ENCODE measurements at regions not wholly inside any gene's neighbourhood (a gene's known extent, or its start where the extent isn't known, plus 50 kb on each side); places are given as distances from the start of the nearest gene placed in this dataset.

GRCh38 chr12:75908961-75909605 is 122.5 kb downstream of the PHLDA1 start:
- H3K27ac ChIP-seq (ENCODE audit: low read depth, low read length), result no peak overlapping the region
- no peak overlapping the region for H3K4me3 ChIP-seq (ENCODE audit: low read depth in 1 of 5, low read length in 5 of 5)
- H3K9ac ChIP-seq (ENCODE audit: low read length in 5 of 5), result no peak overlapping the region
- H3K4me1 ChIP-seq (ENCODE audit: control insufficient read depth in 5 of 5, insufficient read depth in 5 of 5, low read length in 5 of 5), result peaks cover 4 to 21% (median 17%) of the 10 kb centered on the region in 5 donors
- H3K36me3 ChIP-seq (ENCODE audit: control insufficient read depth in 5 of 5, insufficient read depth in 5 of 5, low read length in 5 of 5), result no peaks in the 10 kb centered on the region
- H3K27me3 ChIP-seq (ENCODE audit: control insufficient read depth in 5 of 5, insufficient read depth in 4 of 5, low read length in 5 of 5), result no peaks in the 10 kb centered on the region
- H3K9me3 ChIP-seq (ENCODE audit: control insufficient read depth in 5 of 5, low read length in 5 of 5), result no peaks in the 10 kb centered on the region

GRCh38 chr12:75905922-75906321 is 125.7 kb downstream of the PHLDA1 start:
- Histone ChIP-seq H3K9ac (ENCODE audit: low read length in 5 of 5) (no peak overlapping the region), H3K27ac (ENCODE audit: low read depth, low read length) (no peak overlapping the region), H3K27me3 (ENCODE audit: control insufficient read depth in 5 of 5, insufficient read depth in 4 of 5, low read length in 5 of 5) (no peaks in the 10 kb centered on the region), H3K4me1 (ENCODE audit: control insufficient read depth in 5 of 5, insufficient read depth in 5 of 5, low read length in 5 of 5) (peaks cover 4 to 21% (median 17%) of the 10 kb centered on the region in 5 donors), H3K36me3 (ENCODE audit: control insufficient read depth in 5 of 5, insufficient read depth in 5 of 5, low read length in 5 of 5) (no peaks in the 10 kb centered on the region), H3K9me3 (ENCODE audit: control insufficient read depth in 5 of 5, low read length in 5 of 5) (no peaks in the 10 kb centered on the region), H3K4me3 (ENCODE audit: low read depth in 1 of 5, low read length in 5 of 5) (no peak overlapping the region)

- no peaks in the 10 kb centered on the region for H3K9me3 ChIP-seq (ENCODE audit: control insufficient read depth in 5 of 5, low read length in 5 of 5)
These were observed 130.8 kb downstream of the PHLDA1 start for GRCh38 chr12:75900781-75901254.

GRCh38 chr12:75900226-75900625 is 131.3 kb downstream of the PHLDA1 start:
- no peak overlapping the region for H3K4me3 ChIP-seq (ENCODE audit: low read depth in 1 of 5, low read length in 5 of 5)

More at GRCh38 chr12:75900781-75901254, 130.8 kb downstream of the PHLDA1 start:
- Histone ChIP-seq H3K27me3 (ENCODE audit: control insufficient read depth in 5 of 5, insufficient read depth in 4 of 5, low read length in 5 of 5) (peaks cover 0 to 4% (median 0%) of the 10 kb centered on the region in 5 donors), H3K27ac (ENCODE audit: low read depth, low read length) (no peak overlapping the region), H3K4me1 (ENCODE audit: control insufficient read depth in 5 of 5, insufficient read depth in 5 of 5, low read length in 5 of 5) (no peaks in the 10 kb centered on the region), H3K9ac (ENCODE audit: low read length in 5 of 5) (no peak overlapping the region), H3K4me3 (ENCODE audit: low read depth in 1 of 5, low read length in 5 of 5) (no peak overlapping the region), H3K36me3 (ENCODE audit: control insufficient read depth in 5 of 5, insufficient read depth in 5 of 5, low read length in 5 of 5) (no peaks in the 10 kb centered on the region)

GRCh38 chr12:75894965-75895754 is 136.4 kb downstream of the PHLDA1 start:
- Histone ChIP-seq H3K27ac (ENCODE audit: low read depth, low read length) (no peak overlapping the region), H3K4me1 (ENCODE audit: control insufficient read depth in 5 of 5, insufficient read depth in 5 of 5, low read length in 5 of 5) (no peaks in the 10 kb centered on the region), H3K27me3 (ENCODE audit: control insufficient read depth in 5 of 5, insufficient read depth in 4 of 5, low read length in 5 of 5) (peaks cover 0 to 4% (median 0%) of the 10 kb centered on the region in 5 donors), H3K9me3 (ENCODE audit: control insufficient read depth in 5 of 5, low read length in 5 of 5) (no peaks in the 10 kb centered on the region), H3K4me3 (ENCODE audit: low read depth in 1 of 5, low read length in 5 of 5) (no peak overlapping the region), H3K36me3 (ENCODE audit: control insufficient read depth in 5 of 5, insufficient read depth in 5 of 5, low read length in 5 of 5) (no peaks in the 10 kb centered on the region), H3K9ac (ENCODE audit: low read length in 5 of 5) (no peak overlapping the region)

More at GRCh38 chr12:75900226-75900625, 131.3 kb downstream of the PHLDA1 start:
- no peaks in the 10 kb centered on the region for H3K4me1 ChIP-seq (ENCODE audit: control insufficient read depth in 5 of 5, insufficient read depth in 5 of 5, low read length in 5 of 5)
- H3K36me3 ChIP-seq (ENCODE audit: control insufficient read depth in 5 of 5, insufficient read depth in 5 of 5, low read length in 5 of 5), result no peaks in the 10 kb centered on the region
- no peak overlapping the region for H3K9ac ChIP-seq (ENCODE audit: low read length in 5 of 5)
- H3K27me3 ChIP-seq (ENCODE audit: control insufficient read depth in 5 of 5, insufficient read depth in 4 of 5, low read length in 5 of 5), result peaks cover 0 to 4% (median 0%) of the 10 kb centered on the region in 5 donors
- H3K27ac ChIP-seq (ENCODE audit: low read depth, low read length), result no peak overlapping the region
- no peaks in the 10 kb centered on the region for H3K9me3 ChIP-seq (ENCODE audit: control insufficient read depth in 5 of 5, low read length in 5 of 5)

GRCh38 chr12:75893765-75894164 is 137.8 kb downstream of the PHLDA1 start:
- Histone ChIP-seq H3K27ac (ENCODE audit: low read depth, low read length) (no peak overlapping the region), H3K9me3 (ENCODE audit: control insufficient read depth in 5 of 5, low read length in 5 of 5) (no peaks in the 10 kb centered on the region), H3K9ac (ENCODE audit: low read length in 5 of 5) (no peak overlapping the region), H3K36me3 (ENCODE audit: control insufficient read depth in 5 of 5, insufficient read depth in 5 of 5, low read length in 5 of 5) (no peaks in the 10 kb centered on the region), H3K4me3 (ENCODE audit: low read depth in 1 of 5, low read length in 5 of 5) (no peak overlapping the region), H3K27me3 (ENCODE audit: control insufficient read depth in 5 of 5, insufficient read depth in 4 of 5, low read length in 5 of 5) (peaks cover 0 to 6% (median 0%) of the 10 kb centered on the region in 5 donors), H3K4me1 (ENCODE audit: control insufficient read depth in 5 of 5, insufficient read depth in 5 of 5, low read length in 5 of 5) (no peaks in the 10 kb centered on the region)

- Histone ChIP-seq H3K27me3 (ENCODE audit: control insufficient read depth in 5 of 5, insufficient read depth in 4 of 5, low read length in 5 of 5) (peaks cover 0 to 6% (median 0%) of the 10 kb centered on the region in 5 donors), H3K9me3 (ENCODE audit: control insufficient read depth in 5 of 5, low read length in 5 of 5) (no peaks in the 10 kb centered on the region), H3K36me3 (ENCODE audit: control insufficient read depth in 5 of 5, insufficient read depth in 5 of 5, low read length in 5 of 5) (no peaks in the 10 kb centered on the region), H3K27ac (ENCODE audit: low read depth, low read length) (no peak overlapping the region), H3K9ac (ENCODE audit: low read length in 5 of 5) (no peak overlapping the region), H3K4me1 (ENCODE audit: control insufficient read depth in 5 of 5, insufficient read depth in 5 of 5, low read length in 5 of 5) (no peaks in the 10 kb centered on the region), H3K4me3 (ENCODE audit: low read depth in 1 of 5, low read length in 5 of 5) (no peak overlapping the region)
These were observed 138.7 kb downstream of the PHLDA1 start for GRCh38 chr12:75892731-75893408.

GRCh38 chr12:75891072-75891471 is 140.5 kb downstream of the PHLDA1 start:
- Histone ChIP-seq H3K9ac (ENCODE audit: low read length in 5 of 5) (no peak overlapping the region), H3K27me3 (ENCODE audit: control insufficient read depth in 5 of 5, insufficient read depth in 4 of 5, low read length in 5 of 5) (peaks cover 0 to 2% (median 0%) of the 10 kb centered on the region in 5 donors), H3K4me3 (ENCODE audit: low read depth in 1 of 5, low read length in 5 of 5) (no peak overlapping the region), H3K9me3 (ENCODE audit: control insufficient read depth in 5 of 5, low read length in 5 of 5) (no peaks in the 10 kb centered on the region), H3K4me1 (ENCODE audit: control insufficient read depth in 5 of 5, insufficient read depth in 5 of 5, low read length in 5 of 5) (no peaks in the 10 kb centered on the region), H3K27ac (ENCODE audit: low read depth, low read length) (no peak overlapping the region), H3K36me3 (ENCODE audit: control insufficient read depth in 5 of 5, insufficient read depth in 5 of 5, low read length in 5 of 5) (no peaks in the 10 kb centered on the region)

- Histone ChIP-seq H3K9me3 (ENCODE audit: control insufficient read depth in 5 of 5, low read length in 5 of 5) (no peaks in the 10 kb centered on the region), H3K4me3 (ENCODE audit: low read depth in 1 of 5, low read length in 5 of 5) (no peak overlapping the region), H3K27ac (ENCODE audit: low read depth, low read length) (no peak overlapping the region), H3K4me1 (ENCODE audit: control insufficient read depth in 5 of 5, insufficient read depth in 5 of 5, low read length in 5 of 5) (no peaks in the 10 kb centered on the region), H3K36me3 (ENCODE audit: control insufficient read depth in 5 of 5, insufficient read depth in 5 of 5, low read length in 5 of 5) (no peaks in the 10 kb centered on the region), H3K27me3 (ENCODE audit: control insufficient read depth in 5 of 5, insufficient read depth in 4 of 5, low read length in 5 of 5) (peaks cover 0 to 2% (median 0%) of the 10 kb centered on the region in 5 donors), H3K9ac (ENCODE audit: low read length in 5 of 5) (no peak overlapping the region)
These were observed 140.9 kb downstream of the PHLDA1 start for GRCh38 chr12:75890660-75891059.

- Histone ChIP-seq H3K4me3 (ENCODE audit: low read depth in 1 of 5, low read length in 5 of 5) (no peak overlapping the region), H3K4me1 (ENCODE audit: control insufficient read depth in 5 of 5, insufficient read depth in 5 of 5, low read length in 5 of 5) (no peaks in the 10 kb centered on the region), H3K36me3 (ENCODE audit: control insufficient read depth in 5 of 5, insufficient read depth in 5 of 5, low read length in 5 of 5) (no peaks in the 10 kb centered on the region), H3K27ac (ENCODE audit: low read depth, low read length) (no peak overlapping the region), H3K9ac (ENCODE audit: low read length in 5 of 5) (no peak overlapping the region), H3K27me3 (ENCODE audit: control insufficient read depth in 5 of 5, insufficient read depth in 4 of 5, low read length in 5 of 5) (peaks cover 0 to 2% (median 0%) of the 10 kb centered on the region in 5 donors), H3K9me3 (ENCODE audit: control insufficient read depth in 5 of 5, low read length in 5 of 5) (no peaks in the 10 kb centered on the region)
These were observed 141.4 kb downstream of the PHLDA1 start for GRCh38 chr12:75890141-75890540.

All from subcutaneous abdominal adipose tissue (tissue), 5 donors.